SW 1271 (cell line): ENCODE measurements at regions not wholly inside any gene's neighbourhood (a gene's known extent, or its start where the extent isn't known, plus 50 kb on each side); places are given as distances from the start of the nearest gene placed in this dataset.

Experiments used
- DNase-seq, 2 experiments: peaks; one replicate each; lab custom pipeline; 2025; lab: John Stamatoyannopoulos, UW

- DNase-seq, result no peak
These were observed 53.4 kb upstream of the GJB5 start for GRCh38 chr1:34701326-34702060.
